Esophagus squamous epithelium (tissue), 4 donors: ENCODE measurements at regions not wholly inside any gene's neighbourhood (a gene's known extent, or its start where the extent isn't known, plus 50 kb on each side); places are given as distances from the start of the nearest gene placed in this dataset.

Experiments used
- CTCF ChIP-seq, 6 experiments: fragments of 450-650 bp in 4 of 6; fragments of 200-600 bp in 2 of 6; sonication (generic) in 2 of 6; IDR thresholded peaks; one replicate each; pipeline ENCODE4 v1.5.1; 2016 to 2019; ENCODE audit warnings: antibody characterized with exemption in 6 of 6, mild to moderate bottlenecking in 4 of 6, moderate library complexity in 4 of 6
- POLR2A ChIP-seq, 4 donors: fragments of 450-650 bp; IDR thresholded peaks; one replicate each; pipeline ENCODE4 v1.6.1; 2017; ENCODE audit warnings: antibody characterized with exemption in 4 of 4, mild to moderate bottlenecking in 4 of 4, moderate library complexity in 3 of 4

DNA sequence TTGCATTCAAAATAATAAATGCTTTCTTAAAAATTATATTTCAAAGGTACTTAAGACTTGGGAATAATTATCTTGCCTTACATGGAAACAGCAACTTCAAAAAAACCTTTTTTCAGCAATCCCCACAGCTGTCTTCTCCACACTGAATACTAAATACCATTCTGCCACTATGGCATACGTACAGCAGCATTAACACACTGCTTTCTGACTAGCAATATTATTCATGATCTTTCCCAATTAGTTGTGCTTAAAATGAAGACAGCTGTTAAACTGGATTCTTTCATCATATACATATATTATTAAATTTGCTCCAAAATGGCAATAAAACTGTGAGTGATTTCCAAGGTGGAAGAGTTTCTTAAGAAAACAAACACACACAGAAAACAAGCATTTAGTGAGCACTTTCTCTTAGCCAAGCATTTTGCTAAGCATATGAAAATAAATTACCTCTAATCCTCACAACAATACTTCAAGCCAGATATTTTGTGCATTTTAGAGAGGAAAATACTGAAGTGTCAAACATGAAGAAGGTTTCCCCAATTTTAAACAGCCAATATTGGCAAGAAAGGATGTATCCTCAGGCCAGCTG is 609.5 kb downstream of the SLITRK1 start:
- TF ChIP-seq CTCF (IDR thresholded peaks at IDR 0.05) (no peak), POLR2A (IDR thresholded peaks at IDR 0.05) (no peak)
